Posterior vena cava (tissue), 2 donors: ENCODE measurements at regions not wholly inside any gene's neighbourhood (a gene's known extent, or its start where the extent isn't known, plus 50 kb on each side); places are given as distances from the start of the nearest gene placed in this dataset.

Source experiments
- DNase-seq: peaks from one replicate; pipeline ENCODE4 v3.0.0-alpha.2; 2020; ENCODE audit warnings: low spot score
- intact Hi-C, 2 donors: fragments of 100-400 bp; cut with DNase I; formaldehyde crosslinking; loops; one replicate each; pipeline versions ENCODE4 v1.14.1 to v1.14.2; 2022 to 2023
- donor health status: DM: yes; HTN: yes; CAD: no.
- donor health status: DM: yes; HTN: yes; CAD: no.

DNA sequence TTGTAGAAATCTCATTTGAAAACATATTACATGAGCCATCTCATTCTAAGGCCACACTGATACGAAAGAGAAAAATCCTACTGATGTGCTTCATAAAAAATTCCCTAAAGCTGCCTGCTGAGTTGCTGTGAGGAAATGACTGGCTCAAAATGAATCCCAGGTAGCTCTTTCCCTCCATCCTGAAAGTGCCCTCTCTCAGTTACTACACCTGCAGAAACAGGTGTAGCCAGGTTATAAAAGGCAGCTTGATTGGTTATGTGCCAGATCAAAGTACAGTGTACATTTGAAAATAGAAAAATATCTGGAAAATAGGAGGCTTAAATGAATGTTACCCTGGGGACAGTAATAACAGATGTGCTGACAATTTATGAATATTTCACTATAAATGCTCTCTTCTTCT lies 833.4 kb upstream of the ADGRL4 start:
- no peak for DNase-seq
- intact Hi-C loops = no loop called here

DNA sequence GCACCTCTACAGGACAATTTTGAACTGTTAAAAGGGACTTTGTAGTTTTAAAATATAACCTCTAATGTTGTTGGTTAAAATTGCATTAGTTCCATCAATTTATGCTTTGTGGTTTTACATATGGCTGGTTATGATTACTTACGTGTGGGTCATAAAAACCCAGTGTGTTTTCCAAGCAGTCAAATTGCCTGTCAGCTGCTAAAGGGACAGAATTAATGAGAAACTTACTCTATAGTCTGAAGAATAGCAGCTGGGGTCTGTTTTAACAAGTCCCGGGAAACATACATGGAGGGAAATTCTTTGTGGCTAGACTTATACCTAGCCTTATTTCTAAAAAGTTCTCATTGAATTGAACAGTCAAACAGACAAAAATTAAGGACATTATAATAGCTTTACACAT lies 820.9 kb upstream of the ADGRL4 start:
- DNase-seq = no peak
- intact Hi-C loops = no loop called here

DNA sequence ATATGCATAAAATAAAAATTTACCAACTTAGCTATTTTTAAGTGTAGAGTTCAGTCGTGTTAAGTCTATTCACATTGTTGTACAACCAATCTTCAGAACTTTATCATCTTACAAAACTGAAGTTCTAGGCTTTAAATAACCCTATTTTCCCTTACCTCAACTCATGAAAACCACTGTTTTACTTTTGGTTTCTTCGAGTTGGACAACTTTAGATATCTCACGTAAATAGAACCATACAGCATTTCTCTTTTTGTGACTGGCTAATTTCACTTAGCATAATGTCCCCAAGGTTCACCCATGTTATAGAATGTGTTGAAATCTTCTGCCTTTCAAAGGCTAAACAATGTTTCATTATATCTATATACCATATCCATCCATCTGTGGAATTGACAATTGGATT lies 819.0 kb upstream of the ADGRL4 start:
- intact Hi-C loops = no loop called here

DNA sequence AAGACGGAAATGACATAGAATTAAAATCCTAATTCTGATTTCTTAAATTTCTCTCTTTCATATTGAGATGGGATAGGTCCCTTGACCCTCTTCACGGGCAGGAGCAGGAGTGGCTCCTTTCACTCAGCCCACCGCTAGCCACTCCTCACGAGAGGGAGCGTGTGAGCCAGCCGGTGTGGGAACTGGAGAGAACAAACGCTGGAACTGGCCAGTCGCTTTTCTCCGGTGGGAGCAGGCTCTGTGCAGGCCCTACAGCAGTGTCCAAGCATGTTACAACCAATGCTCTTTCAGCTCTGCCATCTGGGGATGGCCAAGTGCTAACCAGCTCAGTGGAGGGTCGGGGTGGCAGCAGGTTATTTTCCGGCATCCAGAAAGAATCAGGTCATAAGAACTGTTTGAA lies 815.5 kb upstream of the ADGRL4 start:
- DNase-seq = no peak
- intact Hi-C loops = no loop called here

More for the DNA sequence above, 819.0 kb upstream of the ADGRL4 start:
- DNase-seq = no peak

DNA sequence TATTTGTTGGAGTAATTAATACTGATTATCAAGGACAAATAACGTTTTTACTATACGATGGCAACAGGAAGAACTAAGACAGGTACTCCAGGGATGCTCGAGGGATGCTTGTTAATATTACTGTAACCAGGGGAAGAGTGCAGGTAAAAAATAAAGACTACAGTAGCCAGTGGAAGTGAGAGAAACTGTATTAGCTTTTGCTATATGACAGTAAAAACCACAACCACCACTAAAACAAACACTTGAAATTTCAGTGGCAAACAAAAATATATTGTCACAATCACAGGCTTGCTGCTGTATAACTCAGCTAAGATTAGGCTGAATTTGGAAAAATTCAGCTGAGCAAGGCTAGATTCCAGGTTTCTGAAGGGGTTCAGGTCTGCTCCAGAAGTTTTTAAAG lies 812.6 kb upstream of the ADGRL4 start:
- DNase-seq = no peak
- intact Hi-C loops = no loop called here

DNA sequence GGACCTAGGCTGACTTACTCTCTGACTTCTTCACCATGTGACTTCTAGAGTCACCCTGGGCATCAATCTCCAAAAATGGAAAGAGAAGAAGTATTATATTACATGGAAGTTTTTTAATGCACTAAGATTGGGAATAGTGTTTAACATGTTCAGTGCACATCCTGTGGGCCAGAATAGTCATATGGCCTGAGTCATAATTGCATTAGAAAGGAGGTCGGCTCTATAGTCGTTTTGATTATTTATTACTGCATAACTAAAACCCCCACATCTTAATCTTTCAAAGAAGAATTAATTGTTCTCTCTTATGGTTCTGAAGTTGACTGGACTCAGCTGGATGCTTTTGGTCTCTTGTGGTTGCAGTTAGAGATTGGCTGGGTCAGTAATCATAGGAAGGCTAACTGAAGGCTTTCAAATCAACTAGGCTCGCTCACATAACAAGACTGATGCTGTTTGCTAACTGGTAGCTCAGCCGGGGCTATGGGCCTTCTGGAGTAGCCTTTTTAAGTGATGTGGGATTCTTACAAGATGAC lies 810.6 kb upstream of the ADGRL4 start:
- intact Hi-C loops = no loop called here
- DNase-seq = no peak

DNA sequence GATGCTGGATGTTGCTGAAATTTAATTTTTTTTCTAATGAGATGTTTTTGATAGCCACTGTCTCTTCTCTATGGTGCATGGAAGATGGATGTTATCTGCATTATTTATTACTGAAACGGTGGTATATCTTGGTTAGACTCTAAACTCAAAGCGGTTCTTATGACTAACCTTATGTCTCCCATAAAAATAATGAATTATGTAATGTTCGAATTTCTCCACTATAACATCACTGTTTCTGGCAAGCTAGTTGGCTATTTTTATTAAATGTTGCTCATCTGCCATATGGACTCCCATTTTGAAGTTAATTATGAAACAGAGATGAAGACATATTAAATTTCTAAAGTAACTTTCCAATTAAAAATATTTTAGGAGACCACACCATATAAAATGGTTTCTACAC lies 808.6 kb upstream of the ADGRL4 start:
- intact Hi-C loops = no loop called here
- no peak for DNase-seq

DNA sequence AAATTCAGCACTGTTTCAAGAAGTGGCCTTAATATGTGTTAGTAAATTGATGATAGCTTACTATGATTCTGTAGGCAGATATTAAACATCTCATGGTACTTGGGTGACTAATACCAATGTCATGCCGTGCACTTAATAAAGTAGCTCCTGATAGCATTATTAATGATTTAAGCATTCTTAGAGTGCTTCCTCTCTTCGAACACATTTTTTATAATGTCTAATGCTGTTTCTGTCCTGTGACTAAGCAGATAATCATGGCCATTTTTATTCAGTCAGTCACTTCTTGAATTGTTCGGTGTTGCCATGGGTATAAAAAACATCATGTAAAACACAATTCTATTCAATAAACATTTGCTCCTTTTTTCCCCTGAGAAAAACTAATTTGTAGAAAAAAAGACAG lies 804.6 kb upstream of the ADGRL4 start:
- no peak for DNase-seq

DNA sequence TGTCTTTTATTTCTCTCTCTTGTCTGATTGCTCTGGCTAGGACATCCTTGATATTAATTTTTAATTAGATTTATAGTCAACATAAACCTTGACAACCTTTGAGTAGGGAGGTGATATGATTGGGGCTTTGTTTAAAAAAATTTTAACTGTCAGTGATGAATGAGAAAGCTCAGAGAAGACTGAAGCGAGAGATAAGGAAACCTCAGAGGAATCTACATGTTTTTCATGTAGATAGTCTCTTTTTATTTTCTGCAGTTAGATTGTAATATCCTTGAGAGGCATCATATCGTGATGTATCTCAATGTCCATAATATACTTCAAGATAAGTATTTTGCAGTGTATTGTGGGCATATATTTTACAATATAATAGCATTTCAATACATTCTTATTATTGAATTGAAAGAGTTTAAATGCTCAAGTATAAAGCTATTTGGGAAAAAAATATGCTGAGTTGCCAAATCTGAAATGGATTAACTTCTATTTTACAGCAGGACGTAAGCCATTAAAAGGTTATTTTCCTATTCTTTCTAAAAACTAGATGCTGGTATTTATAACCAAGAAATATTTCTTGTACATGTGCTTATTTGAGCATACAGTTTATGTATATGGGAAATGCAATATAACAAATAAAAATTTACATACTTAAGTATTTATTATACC lies 802.4 kb upstream of the ADGRL4 start:
- intact Hi-C loops = no loop called here
- no peak for DNase-seq

More for the DNA sequence above, 804.6 kb upstream of the ADGRL4 start:
- intact Hi-C loops = no loop called here

DNA sequence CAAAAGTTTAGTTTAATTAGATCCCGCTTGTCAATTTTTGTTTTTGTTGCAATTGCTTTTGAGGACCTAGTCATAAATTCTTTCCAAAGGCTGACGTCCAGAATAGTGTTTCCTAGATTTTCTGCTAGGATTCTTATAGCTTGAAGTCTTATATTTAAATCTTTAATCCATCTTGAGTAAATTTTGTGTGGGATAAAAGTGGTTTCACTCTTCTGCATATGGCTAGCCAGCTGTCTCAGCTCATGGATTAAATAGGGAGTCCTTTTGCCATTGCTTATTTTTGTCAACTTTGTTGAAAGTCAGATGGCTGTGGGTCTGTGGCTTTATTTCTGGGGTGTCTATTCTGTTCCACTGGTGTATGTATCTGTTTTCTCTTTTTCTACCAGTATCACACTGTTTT lies 801.3 kb upstream of the ADGRL4 start:
- intact Hi-C loops = no loop called here

DNA sequence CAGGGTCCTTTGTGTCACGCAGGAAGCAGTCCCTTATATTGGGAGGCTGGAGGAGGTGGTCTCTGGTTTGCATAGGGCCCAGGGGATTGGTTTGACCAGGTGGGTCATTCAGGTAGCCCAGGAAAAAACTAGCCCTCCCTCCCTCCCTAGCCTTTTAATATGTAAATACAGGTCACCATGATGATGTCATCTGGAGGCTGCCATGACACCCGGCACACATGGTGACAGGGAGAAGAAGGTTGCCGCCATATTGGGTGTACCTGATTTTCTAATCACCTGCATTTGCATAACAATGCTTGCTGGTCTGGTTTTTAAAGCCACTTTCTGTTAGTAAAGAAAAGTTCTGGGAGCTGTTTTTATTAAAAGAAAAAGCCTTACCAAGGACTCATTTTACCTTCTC lies 791.0 kb upstream of the ADGRL4 start:
- no peak for DNase-seq
- intact Hi-C loops = no loop called here

More for the DNA sequence above, 801.3 kb upstream of the ADGRL4 start:
- DNase-seq = no peak

DNA sequence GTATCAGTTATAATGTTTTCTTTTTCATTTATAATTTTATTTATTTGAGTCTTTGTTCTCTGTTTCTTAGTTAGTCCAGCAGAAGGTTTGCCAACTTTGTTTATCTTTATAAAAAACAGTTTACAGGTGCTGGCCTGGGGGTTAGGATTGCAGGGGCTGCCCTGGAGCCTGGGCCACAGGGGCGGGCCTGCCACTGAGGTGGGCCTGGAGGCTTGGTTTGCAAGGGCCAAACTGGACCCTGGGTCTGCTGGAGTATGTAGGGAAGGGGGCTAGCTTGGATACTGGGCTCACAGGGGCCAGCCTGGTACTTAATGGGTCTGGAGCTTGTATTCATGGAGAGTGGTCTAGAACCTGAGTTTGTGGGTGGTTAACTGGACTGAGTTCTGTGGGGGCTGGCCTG lies 789.9 kb upstream of the ADGRL4 start:
- intact Hi-C loops = no loop called here
- no peak for DNase-seq

DNA sequence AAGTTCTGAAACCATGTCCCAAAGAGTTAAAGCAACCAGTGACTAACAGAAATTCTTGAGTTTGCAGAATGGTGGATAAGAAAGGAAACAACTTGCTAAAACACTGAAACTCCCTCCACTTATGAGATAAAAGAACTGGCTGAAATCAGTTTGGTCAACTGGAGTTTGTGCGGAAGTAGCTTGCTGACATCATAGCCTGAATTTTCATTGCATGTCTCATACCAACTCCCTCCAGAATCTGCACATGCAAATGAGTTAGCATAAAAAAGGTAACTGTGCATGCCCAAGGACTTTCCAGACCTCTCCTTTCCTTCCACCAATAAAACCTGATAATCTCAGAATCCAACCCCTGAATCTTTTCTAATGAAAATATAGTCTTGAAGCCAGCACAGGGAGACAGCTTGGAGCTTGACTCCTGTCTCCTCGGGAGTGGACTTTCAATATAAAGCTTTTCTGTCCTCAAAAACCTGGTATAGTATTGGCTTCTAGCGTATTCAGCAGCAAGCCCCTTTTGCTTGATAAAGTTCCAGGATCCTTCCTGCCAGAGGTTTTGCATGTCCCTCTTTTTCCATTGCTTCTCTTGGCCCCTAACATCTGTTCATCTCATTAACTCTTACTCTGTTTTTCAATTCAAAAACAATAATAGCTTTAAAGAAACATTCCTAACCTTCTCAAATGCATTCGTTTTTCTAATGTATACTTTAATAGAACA lies 785.8 kb upstream of the ADGRL4 start:
- intact Hi-C loops = loop anchor here in 1 of 2 donors (2.0 kb wide), 1 partner anchor 68 kb away; no protein-coding TSS in a partner anchor
- no peak for DNase-seq

DNA sequence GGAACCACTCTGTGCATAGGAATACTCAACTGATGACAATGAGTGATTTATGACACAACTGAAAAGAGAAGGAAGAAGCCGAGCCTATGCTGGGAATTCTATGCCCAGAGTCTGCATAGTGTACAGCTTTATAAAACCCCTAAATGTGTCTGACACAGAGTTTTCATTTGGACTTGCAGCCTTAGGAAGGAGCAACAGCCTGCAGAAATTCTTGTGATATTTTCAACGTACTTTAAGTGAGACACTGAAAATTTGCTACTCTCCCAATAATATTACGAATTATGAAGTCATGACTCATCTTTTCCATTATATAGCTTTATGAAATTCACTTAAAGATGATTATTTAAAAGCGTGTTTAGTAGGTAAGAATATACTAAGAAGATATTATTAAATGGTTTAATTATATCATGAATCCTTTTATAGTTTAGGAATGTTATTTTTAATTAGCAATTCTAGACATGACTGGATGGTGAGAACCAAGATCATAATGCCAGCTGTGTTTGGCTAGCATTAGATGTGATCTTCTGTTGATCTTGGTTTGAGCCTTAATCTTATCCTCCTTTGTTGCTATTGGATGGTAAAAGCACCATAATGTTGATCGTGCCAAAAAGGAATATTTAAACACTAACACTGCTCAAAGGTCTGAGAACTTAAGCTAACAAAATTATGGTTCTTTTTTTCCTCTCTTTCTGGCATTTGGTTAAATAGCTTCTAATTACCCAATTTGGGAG lies 785.1 kb upstream of the ADGRL4 start:
- no peak for DNase-seq
- intact Hi-C loops = loop anchor here in 1 of 2 donors (2.0 kb wide), 1 partner anchor 69 kb away; no protein-coding TSS in a partner anchor

DNA sequence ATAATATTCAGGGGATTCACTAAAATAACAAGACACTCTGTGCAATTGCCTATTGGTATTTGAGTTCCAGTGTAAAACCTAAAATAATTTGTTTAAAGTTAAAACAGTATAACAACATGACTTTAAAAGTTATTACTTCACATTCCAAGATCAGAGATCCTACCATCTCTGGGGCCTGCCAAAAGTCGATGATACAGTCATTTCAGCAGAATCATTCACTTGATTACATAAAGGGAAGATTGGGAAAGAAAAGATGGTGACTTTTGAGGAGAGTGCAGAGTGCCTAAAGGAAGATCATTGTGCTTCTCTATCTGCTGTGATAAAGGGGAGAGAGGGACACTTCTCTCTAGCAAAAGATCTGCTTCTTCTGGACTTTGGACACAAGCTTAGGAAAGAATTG lies 784.4 kb upstream of the ADGRL4 start:
- intact Hi-C loops = no loop called here
- no peak for DNase-seq

DNA sequence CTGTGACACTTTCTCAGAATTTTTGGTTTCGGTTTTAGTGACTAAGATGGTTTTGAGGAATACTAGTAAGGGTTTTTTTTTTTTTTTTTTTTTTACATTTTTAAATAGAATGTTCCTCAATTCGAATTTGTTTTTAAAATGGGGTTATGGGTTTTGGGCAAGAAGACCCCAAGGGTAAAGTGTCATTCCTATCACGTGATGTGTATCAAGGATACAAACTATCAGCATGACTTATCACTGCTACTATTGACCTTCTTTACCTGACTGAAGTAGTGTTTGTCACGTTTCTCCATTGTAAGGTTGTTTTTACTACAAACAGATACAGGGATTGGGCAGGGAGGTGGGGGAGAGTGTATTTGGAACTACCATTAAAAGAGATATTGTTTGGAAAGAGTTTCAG lies 781.1 kb upstream of the ADGRL4 start:
- DNase-seq = no peak

DNA sequence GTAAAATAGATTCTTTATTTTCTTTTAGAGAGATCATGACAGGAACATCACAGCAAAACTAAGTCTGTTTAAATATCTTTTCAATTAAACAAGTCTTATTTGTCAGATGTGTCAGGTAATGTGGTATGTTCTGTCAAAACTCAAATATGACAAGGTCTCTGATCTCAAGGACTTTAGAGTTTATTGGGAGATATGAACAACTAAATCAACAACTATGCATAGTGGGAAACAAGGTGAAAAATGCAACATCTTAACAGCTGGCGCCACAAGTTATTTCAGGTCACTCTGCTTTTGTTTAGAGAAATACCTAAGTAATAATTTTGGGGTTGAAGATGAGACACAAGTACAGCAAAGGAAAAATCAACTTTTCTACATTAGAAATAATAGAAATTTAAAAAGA lies 779.4 kb upstream of the ADGRL4 start:
- intact Hi-C loops = no loop called here
- DNase-seq = no peak

More for the DNA sequence above, 781.1 kb upstream of the ADGRL4 start:
- intact Hi-C loops = no loop called here

DNA sequence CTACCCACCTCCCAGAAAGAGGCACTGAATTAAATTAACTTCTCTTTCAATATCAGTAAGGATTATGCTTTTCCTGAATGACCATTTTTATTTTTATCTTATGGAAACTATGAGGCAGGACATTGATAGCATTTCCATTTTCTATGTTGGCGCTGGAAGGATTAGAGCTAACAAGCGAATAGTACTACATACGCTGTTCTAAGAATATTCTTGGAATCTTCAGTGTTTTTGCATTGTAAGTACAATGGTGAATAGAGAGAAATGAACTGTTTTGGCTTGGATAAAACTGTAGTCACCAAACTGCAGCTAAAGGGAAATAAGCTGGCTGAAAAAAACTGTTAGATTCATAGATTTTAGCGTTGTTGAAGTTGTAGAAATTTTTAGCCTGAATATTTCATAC lies 779.0 kb upstream of the ADGRL4 start:
- intact Hi-C loops = no loop called here
- no peak for DNase-seq

DNA sequence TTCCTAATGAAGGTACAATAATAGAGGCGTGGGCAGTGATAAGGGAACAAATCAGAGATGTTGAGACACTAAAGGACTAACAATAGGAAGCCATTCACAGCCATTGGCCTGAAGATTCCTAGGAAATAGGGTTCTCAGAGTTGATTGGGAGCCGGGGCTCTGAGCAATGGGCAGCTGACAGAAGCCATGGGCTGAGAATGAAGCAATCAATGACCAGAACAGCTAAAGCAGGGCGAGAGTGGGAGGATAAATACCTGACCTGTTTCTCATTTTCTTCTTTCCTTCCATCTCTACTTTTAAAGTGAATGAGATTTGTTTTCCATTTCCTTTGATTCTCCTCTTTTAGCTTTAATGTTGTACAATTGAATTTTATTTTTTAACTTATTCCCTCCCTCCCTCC lies 774.7 kb upstream of the ADGRL4 start:
- DNase-seq = no peak
- intact Hi-C loops = no loop called here

DNA sequence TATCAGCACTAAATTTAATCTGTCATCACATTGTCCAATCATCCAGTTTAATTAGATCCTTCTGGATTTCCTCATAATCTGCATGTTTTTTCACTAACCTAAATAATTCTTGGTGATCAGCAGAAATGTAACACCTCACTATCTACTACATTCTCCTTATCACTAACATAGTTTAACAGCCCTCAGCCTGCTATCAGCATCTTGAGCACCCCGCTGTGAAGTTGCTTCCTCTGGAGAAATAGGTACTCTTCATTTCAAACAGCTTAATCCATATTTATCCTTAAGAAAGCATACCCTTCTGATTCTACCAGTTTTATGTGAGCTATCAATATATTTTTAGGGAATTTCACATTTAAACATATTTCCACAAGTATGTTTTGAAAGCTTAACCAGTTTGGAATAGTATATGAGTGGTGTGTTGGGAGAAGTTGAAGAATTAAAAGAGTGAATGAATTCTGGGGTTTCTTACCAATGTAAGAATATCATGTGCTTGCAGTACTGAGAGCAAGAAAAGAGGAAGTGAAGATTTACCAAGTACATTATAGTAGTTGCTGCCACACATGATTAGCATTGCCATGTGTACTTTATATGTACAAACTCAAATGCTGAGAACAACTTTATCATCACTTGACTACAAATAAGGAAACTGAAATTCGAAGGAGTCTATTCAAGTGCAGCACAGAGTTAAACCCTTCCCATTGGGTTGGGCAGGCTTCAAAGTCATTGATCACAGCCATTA lies 771.1 kb upstream of the ADGRL4 start:
- intact Hi-C loops = no loop called here
- no peak for DNase-seq
